Adipocyte (in vitro differentiated cells): ENCODE measurements at regions not wholly inside any gene's neighbourhood (a gene's known extent, or its start where the extent isn't known, plus 50 kb on each side); places are given as distances from the start of the nearest gene placed in this dataset.
"Not testable (repeated sequence)": the region's sequence is repeated elsewhere in the genome, so short reads cannot be mapped to it uniquely, and the experiment has no call there.

Source experiments
- DNase-seq: peaks from one replicate; pipeline ENCODE4 v3.0.0-alpha.2; 2015; ENCODE audit warnings: low read depth
- H3K27me3 ChIP-seq: replicated peaks from 2 replicates; pipeline ENCODE4 v1.7.0; 2013; ENCODE audit warnings: mild to moderate bottlenecking, low read length, moderate library complexity; ENCODE audit not compliant: control insufficient read depth, insufficient read depth
- H3K36me3 ChIP-seq: 2 replicates; pipeline ENCODE4 v1.7.0; 2013; ENCODE audit warnings: low read length, mild to moderate bottlenecking, moderate library complexity; ENCODE audit not compliant: control insufficient read depth, insufficient read depth, severe bottlenecking
- H3K4me1 ChIP-seq: 2 replicates; pipeline ENCODE4 v1.7.0; 2013; ENCODE audit warnings: mild to moderate bottlenecking, low read length, moderate library complexity; ENCODE audit not compliant: control insufficient read depth, insufficient read depth
- H3K4me3 ChIP-seq: 2 replicates; pipeline ENCODE4 v1.7.0; 2013; ENCODE audit warnings: mild to moderate bottlenecking, low read length, moderate library complexity
- H3K9ac ChIP-seq: 2 replicates; pipeline ENCODE4 v1.7.0; 2013; ENCODE audit warnings: mild to moderate bottlenecking, low read length, moderate library complexity
- H3K9me3 ChIP-seq: 2 replicates; pipeline ENCODE4 v1.7.0; 2013; ENCODE audit warnings: mild to moderate bottlenecking, low read length, moderate library complexity; ENCODE audit not compliant: control insufficient read depth

- Histone ChIP-seq H3K4me1 (no peaks in the 10 kb centered on the region), H3K27me3 (no peaks in the 10 kb centered on the region), H3K4me3 (no peak overlapping the region), H3K9me3 (no peaks in the 10 kb centered on the region), H3K36me3 (no peaks in the 10 kb centered on the region), H3K9ac (no peak overlapping the region)
- DNase-seq, result no peak
Observed at GRCh38 chr10:27297844-27298521, 57.4 kb upstream of the ACBD5 start.

GRCh38 chr10:27296285-27296684 lies 55.7 kb upstream of the ACBD5 start:
- H3K27me3 ChIP-seq, H3K9ac ChIP-seq, H3K9me3 ChIP-seq, H3K4me3 ChIP-seq, H3K36me3 ChIP-seq, H3K4me1 ChIP-seq, DNase-seq: not testable (repeated sequence)

- H3K27me3 ChIP-seq, H3K4me3 ChIP-seq: not testable (repeated sequence)
Observed at GRCh38 chr10:27291253-27291895, 50.8 kb upstream of the ACBD5 start.

More at GRCh38 chr10:27291253-27291895, 50.8 kb upstream of the ACBD5 start:
- not testable (repeated sequence) for H3K36me3 ChIP-seq, H3K9ac ChIP-seq, DNase-seq, H3K4me1 ChIP-seq, H3K9me3 ChIP-seq
